SK-N-SH treated with all-trans-retinoic acid at 6 μM for 48 hours (cell line): ENCODE measurements at regions not wholly inside any gene's neighbourhood (a gene's known extent, or its start where the extent isn't known, plus 50 kb on each side); places are given as distances from the start of the nearest gene placed in this dataset.

ENCODE experiments used
- ATAC-seq: fragments of 200-7000 bp; cut with Tn5 transposase; 3 replicates; pipeline ENCODE4 v1.9.1; 2020; ENCODE audit warnings: mild to moderate bottlenecking, moderate library complexity
- ARNTL ChIP-seq: fragments of 450-650 bp; formaldehyde crosslinking; IDR thresholded peaks from 2 replicates; pipeline ENCODE4 v1.5.0; 2020; ENCODE audit warnings: low read depth, mild to moderate bottlenecking, moderate library complexity, borderline replicate concordance
- BACH2 ChIP-seq: fragments of 250-450 bp; sonication (Bioruptor Pico); IDR thresholded peaks from 2 replicates; pipeline ENCODE4 v1.9.0; 2021; ENCODE audit warnings: mild to moderate bottlenecking, borderline replicate concordance
- CREB5 ChIP-seq: fragments of 250-450 bp; sonication (Bioruptor Pico); IDR thresholded peaks from 2 replicates; pipeline ENCODE4 v1.5.1; 2020; ENCODE audit warnings: low read depth, mild to moderate bottlenecking, moderate library complexity
- CSDC2 ChIP-seq: fragments of 250-450 bp; sonication (Bioruptor Pico); IDR thresholded peaks from 2 replicates; pipeline ENCODE4 v1.5.0; 2020; ENCODE audit warnings: mild to moderate bottlenecking, moderate library complexity
- CSRNP3 ChIP-seq: fragments of 250-450 bp; sonication (Bioruptor Pico); IDR thresholded peaks from 2 replicates; pipeline ENCODE4 v1.5.1; 2021; ENCODE audit warnings: mild to moderate bottlenecking, moderate library complexity
- GLIS3 ChIP-seq: fragments of 250-450 bp; sonication (Bioruptor Pico); IDR thresholded peaks from 2 replicates; pipeline ENCODE4 v1.5.0; 2020; ENCODE audit warnings: mild to moderate bottlenecking, moderate library complexity
- ISL1 ChIP-seq: fragments of 250-450 bp; sonication (Bioruptor Pico); IDR thresholded peaks from 2 replicates; pipeline ENCODE4 v2.1.2; 2022; ENCODE audit warnings: mild to moderate bottlenecking, moderate library complexity
- OSR1 ChIP-seq: fragments of 250-450 bp; sonication (Bioruptor Pico); IDR thresholded peaks from 2 replicates; pipeline ENCODE4 v1.8.0; 2022; ENCODE audit warnings: moderate library complexity, mild to moderate bottlenecking, inconsistent platforms
- PATZ1 ChIP-seq: fragments of 250-450 bp; sonication (Bioruptor Pico); IDR thresholded peaks from 2 replicates; pipeline ENCODE4 v1.8.0; 2020; ENCODE audit warnings: mild to moderate bottlenecking, moderate library complexity, borderline replicate concordance
- POU6F1 ChIP-seq: fragments of 250-450 bp; sonication (Bioruptor Pico); IDR thresholded peaks from 2 replicates; pipeline ENCODE4 v1.8.0; 2021; ENCODE audit warnings: low read depth, mild to moderate bottlenecking, moderate library complexity, borderline replicate concordance
- PPARA ChIP-seq: fragments of 250-450 bp; sonication (Bioruptor Pico); IDR thresholded peaks from 2 replicates; pipeline ENCODE4 v1.5.0; 2020; ENCODE audit warnings: mild to moderate bottlenecking, borderline replicate concordance
- RARB ChIP-seq: fragments of 250-450 bp; sonication (Bioruptor Pico); IDR thresholded peaks from 2 replicates; pipeline ENCODE4 v1.8.0; 2021; ENCODE audit warnings: mild to moderate bottlenecking, moderate library complexity
- SNAI2 ChIP-seq: fragments of 250-450 bp; sonication (Bioruptor Pico); IDR thresholded peaks from 2 replicates; pipeline ENCODE4 v1.5.0; 2020; ENCODE audit warnings: mild to moderate bottlenecking, moderate library complexity
- TCF4 ChIP-seq: fragments of 250-450 bp; sonication (Bioruptor Pico); IDR thresholded peaks from 2 replicates; pipeline ENCODE4 v1.8.0; 2021; ENCODE audit warnings: mild to moderate bottlenecking, moderate library complexity, borderline replicate concordance
- TOX ChIP-seq: fragments of 250-450 bp; sonication (Bioruptor Pico); IDR thresholded peaks from 2 replicates; pipeline ENCODE4 v1.8.0; 2021; ENCODE audit warnings: mild to moderate bottlenecking, moderate library complexity, borderline replicate concordance
- TSHZ2 ChIP-seq: fragments of 250-450 bp; sonication (Bioruptor Pico); IDR thresholded peaks from 2 replicates; pipeline ENCODE4 v1.5.0; 2020; ENCODE audit warnings: mild to moderate bottlenecking, moderate library complexity
- ZNF8 ChIP-seq: fragments of 450-650 bp; formaldehyde crosslinking; IDR thresholded peaks from 2 replicates; pipeline ENCODE4 v1.5.0; 2020; ENCODE audit warnings: mild to moderate bottlenecking, moderate library complexity

- no peak for TF ChIP-seq BACH2 (CRISPR knock-in tag)
- TF ChIP-seq ARNTL (CRISPR knock-in tag) = no peak
- TF ChIP-seq GLIS3 (CRISPR knock-in tag) = no peak
Observed at GRCh38 chr5:58318468-58318867, 141.4 kb downstream of the PLK2 start (continued).

- ATAC-seq = no peak
- no peak for TF ChIP-seq TSHZ2 (CRISPR knock-in tag)
- no peak for TF ChIP-seq SNAI2
- no peak for TF ChIP-seq RARB (CRISPR knock-in tag)
- no peak for TF ChIP-seq PATZ1 (CRISPR knock-in tag)
- TF ChIP-seq CSDC2 (CRISPR knock-in tag) = no peak
- no peak for TF ChIP-seq TOX (CRISPR knock-in tag)
- TF ChIP-seq GLIS3 (CRISPR knock-in tag) = no peak
Observed at GRCh38 chr5:58317808-58318207, 142.1 kb downstream of the PLK2 start.

- TF ChIP-seq OSR1 (no peak), GLIS3 (CRISPR knock-in tag) (no peak), ARNTL (CRISPR knock-in tag) (no peak), CSRNP3 (CRISPR knock-in tag) (no peak), RARB (CRISPR knock-in tag) (no peak), ZNF8 (CRISPR knock-in tag) (no peak), PPARA (CRISPR knock-in tag) (no peak), TOX (CRISPR knock-in tag) (no peak), SNAI2 (no peak), ISL1 (CRISPR knock-in tag) (no peak), POU6F1 (CRISPR knock-in tag) (no peak), TSHZ2 (CRISPR knock-in tag) (no peak), TCF4 (CRISPR knock-in tag) (no peak), CREB5 (CRISPR knock-in tag) (no peak), CSDC2 (CRISPR knock-in tag) (no peak)
Observed at GRCh38 chr5:58317009-58317408, 142.9 kb downstream of the PLK2 start.

More at GRCh38 chr5:58317009-58317408, 142.9 kb downstream of the PLK2 start:
- no peak for ATAC-seq
